A549 (cell line): ENCODE measurements at regions not wholly inside any gene's neighbourhood (a gene's known extent, or its start where the extent isn't known, plus 50 kb on each side); places are given as distances from the start of the nearest gene placed in this dataset.

ENCODE experiments used
- CHD2 ChIP-seq: fragments of 150-350 bp; IDR thresholded peaks from 2 replicates; pipeline ENCODE4 v1.6.1; 2014; ENCODE audit warnings: low read length; ENCODE audit not compliant: partially characterized antibody
- CTCF ChIP-seq: fragments of >200 bp; sonication (Bioruptor Twin); formaldehyde crosslinking; IDR thresholded peaks from 3 replicates; pipeline ENCODE4 v1.5.1; 2016
- FOSL2 ChIP-seq, 2 experiments: fragments of 450-650 bp in 1 of 2; fragments of >200 bp in 1 of 2; sonication (Bioruptor Twin) in 1 of 2; formaldehyde crosslinking; IDR thresholded peaks; 2 replicates each; pipeline versions ENCODE4 v1.5.0 to v1.6.1; 2016 to 2020; ENCODE audit warnings: mild to moderate bottlenecking in 1 of 2, moderate library complexity in 1 of 2
- MAZ ChIP-seq: fragments of 150-350 bp; IDR thresholded peaks from 2 replicates; pipeline ENCODE4 v1.6.1; 2014; ENCODE audit warnings: antibody characterized with exemption, low read depth, low read length, borderline replicate concordance
- MYC ChIP-seq: IDR thresholded peaks from 2 replicates; pipeline ENCODE4 v1.6.1; 2012; ENCODE audit warnings: mild to moderate bottlenecking, inconsistent platforms, low read length, improper control_type of control experiment, borderline replicate concordance
- NR3C1 ChIP-seq: fragments of >200 bp; sonication (Bioruptor Twin); formaldehyde crosslinking; IDR thresholded peaks from 3 replicates; pipeline ENCODE4 v1.6.1; 2017
- POLR2A ChIP-seq: IDR thresholded peaks from 2 replicates; pipeline ENCODE4 v1.6.1; 2012; ENCODE audit warnings: mild to moderate bottlenecking, low read length
- RAD21 ChIP-seq, 2 experiments: fragments of >200 bp in 1 of 2; sonication (Bioruptor Twin) in 1 of 2; formaldehyde crosslinking in 1 of 2; IDR thresholded peaks in 1 of 2; conservative IDR thresholded peaks in 1 of 2; 2 replicates in 1 of 2; 3 replicates in 1 of 2; pipeline ENCODE4 v1.6.1; 2012 to 2018; ENCODE audit warnings: inconsistent platforms in 1 of 2
- SMC3 ChIP-seq: fragments of >200 bp; sonication (Bioruptor Twin); formaldehyde crosslinking; IDR thresholded peaks from 3 replicates; pipeline ENCODE4 v1.6.1; 2018; ENCODE audit warnings: inconsistent platforms
- ZNF302 ChIP-seq: fragments of 250-450 bp; sonication (Bioruptor Pico); IDR thresholded peaks from 2 replicates; pipeline ENCODE4 v1.9.0; 2021; ENCODE audit warnings: inconsistent platforms, mild to moderate bottlenecking, moderate library complexity

GRCh38 chr9:26163931-26164330, 485.7 kb upstream of the TUSC1 start:
- TF ChIP-seq FOSL2 (IDR thresholded peaks at IDR 0.05) (no peak), FOSL2 (CRISPR knock-in tag; IDR thresholded peaks at IDR 0.05) (no peak), SMC3 (no peak), CTCF (no peak), RAD21 (conservative IDR thresholded peaks at IDR 0.05 in 1 of 2, IDR thresholded peaks at IDR 0.05 in 1 of 2) (no peak), POLR2A (no peak), MYC (no peak), MAZ (no peak), ZNF302 (CRISPR knock-in tag) (no peak), CHD2 (no peak), NR3C1 (no peak)
